Forelimb muscle (tissue), 1 donor: ENCODE measurements at regions not wholly inside any gene's neighbourhood (a gene's known extent, or its start where the extent isn't known, plus 50 kb on each side); places are given as distances from the start of the nearest gene placed in this dataset.
"Not testable (repeated sequence)": the region's sequence is repeated elsewhere in the genome, so short reads cannot be mapped to it uniquely, and the experiment has no call there.

Source experiments
- DNase-seq: peaks from one replicate; pipeline ENCODE4 v3.0.0-alpha.2; 2013; ENCODE audit warnings: low read depth

GRCh38 chr3:29141197-29141917, 139.5 kb upstream of the RBMS3 start:
- peak; percentile 39 for DNase-seq

GRCh38 chr3:29141918-29142275, 139.0 kb upstream of the RBMS3 start:
- no peak for DNase-seq

DNA sequence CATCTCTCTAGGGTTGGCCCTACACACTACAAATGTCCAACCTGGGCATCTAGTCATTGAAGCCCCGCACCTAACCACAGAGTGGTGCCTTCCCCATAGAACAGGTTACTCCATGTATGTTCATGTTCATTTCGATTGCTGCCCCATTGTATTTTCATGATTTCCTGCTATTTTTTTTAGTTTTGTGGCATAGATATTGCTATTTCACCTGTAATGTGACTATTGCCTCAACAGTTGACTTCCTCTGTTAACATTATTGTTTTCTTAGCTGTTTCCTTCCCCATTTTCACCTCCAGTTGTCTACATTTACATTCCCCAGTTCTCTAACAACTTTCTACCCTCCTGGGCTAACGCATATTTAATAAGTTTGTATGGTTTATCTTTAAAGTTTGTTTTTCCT, 137.7 kb upstream of the RBMS3 start:
- DNase-seq, result no peak

- DNase-seq, result no peak
Observed at GRCh38 chr3:29144361-29144760, 136.5 kb upstream of the RBMS3 start.

DNA sequence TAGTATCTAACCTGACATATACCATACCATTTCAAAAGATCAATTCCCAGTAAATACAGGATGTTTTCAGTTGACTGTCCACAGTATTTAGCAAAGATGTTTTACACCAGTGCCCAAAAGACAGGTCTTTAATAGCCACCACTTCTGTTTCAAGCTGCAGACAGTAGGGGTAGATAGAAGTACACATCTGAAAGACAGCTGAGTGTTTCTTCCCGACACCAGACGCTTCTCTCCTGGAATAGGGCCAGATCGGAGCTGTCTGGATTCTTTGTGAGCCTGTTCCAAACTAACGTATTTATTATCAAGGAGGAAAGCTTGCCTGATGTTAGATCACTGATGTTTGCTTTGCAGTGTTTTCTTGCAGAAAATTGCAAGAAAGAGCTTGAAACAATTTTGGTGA, 136.1 kb upstream of the RBMS3 start:
- DNase-seq, result peak; percentile 43

GRCh38 chr3:29145360-29145759, 135.5 kb upstream of the RBMS3 start:
- no peak for DNase-seq

- DNase-seq, result no peak
Observed at GRCh38 chr3:29152379-29152778, 128.5 kb upstream of the RBMS3 start.

- DNase-seq, result no peak
Observed at GRCh38 chr3:29153811-29154210, 127.1 kb upstream of the RBMS3 start.

GRCh38 chr3:29156086-29156715, 124.7 kb upstream of the RBMS3 start:
- DNase-seq, result no peak

DNA sequence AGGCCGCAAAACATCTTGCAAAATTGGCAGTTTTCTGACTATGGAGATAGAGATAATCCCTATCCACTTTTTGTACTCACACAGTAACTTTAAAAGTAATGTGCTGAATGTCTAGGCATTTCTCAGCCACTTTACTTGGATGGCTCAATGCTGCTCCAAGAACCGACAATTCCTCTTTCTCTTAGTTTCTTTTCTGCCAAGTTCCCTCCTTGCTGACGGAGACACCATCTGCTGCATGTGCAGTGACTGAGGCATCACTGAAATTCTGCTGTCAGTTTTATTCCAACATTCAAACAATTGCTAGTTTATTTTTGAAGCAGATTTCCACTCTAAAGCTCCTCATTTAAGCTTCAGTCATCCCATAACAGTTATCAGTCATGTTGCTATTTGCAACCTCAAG, 116.0 kb upstream of the RBMS3 start:
- DNase-seq, result no peak

DNA sequence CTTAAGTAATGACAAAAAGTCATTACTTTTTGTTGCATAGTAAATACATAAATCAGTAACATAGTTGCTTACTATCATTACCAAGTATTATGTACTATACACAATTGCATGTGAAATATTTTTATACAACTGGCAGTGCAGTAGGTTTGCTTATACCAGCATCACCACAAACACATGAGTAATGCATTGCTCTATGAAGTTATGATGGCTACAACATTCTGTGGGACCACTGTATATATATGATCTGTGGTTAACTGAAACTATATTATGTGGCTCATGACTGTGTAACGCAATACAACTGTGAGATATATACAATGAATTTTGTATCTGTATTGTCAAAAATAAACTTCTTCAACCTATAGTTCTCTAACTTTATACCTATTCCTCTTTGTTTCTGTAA, 113.7 kb upstream of the RBMS3 start:
- no peak for DNase-seq

DNA sequence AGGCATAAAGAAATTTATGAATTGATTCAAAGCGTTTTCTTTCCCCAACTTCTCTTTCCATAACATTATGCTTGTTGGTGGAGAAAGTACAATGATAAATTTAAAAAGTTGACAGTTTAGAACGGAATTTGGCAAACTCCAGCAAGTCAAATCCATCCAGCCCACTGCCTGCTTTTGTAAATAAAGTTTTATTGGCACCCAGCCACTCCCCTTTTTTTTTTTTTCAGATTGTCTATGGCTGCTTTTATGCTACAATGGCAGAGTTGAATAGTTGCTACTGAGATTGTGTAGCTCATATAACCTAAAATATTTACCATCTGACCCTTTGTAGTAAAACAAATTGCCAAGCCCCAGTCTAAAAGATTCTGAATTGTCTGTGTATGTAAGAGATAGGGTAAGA, 112.8 kb upstream of the RBMS3 start:
- DNase-seq, result no peak

DNA sequence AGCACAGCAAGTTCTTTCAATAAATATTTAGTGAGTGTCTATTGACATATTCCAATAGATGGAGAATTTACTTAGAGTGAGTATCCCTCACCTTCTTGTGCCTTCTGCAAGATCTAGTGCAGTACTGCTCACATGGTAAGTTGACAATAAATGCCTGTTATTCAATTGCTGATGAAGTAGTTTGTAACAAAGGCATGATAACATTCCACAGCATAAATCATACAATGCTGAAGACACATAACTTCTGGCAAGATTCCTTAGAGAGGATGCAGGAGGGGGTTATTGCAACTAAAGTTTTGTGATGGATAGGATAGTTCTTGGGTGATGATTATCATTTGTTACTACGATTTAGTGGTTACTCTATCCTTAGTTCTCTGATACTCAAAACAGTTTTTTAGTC, 112.2 kb upstream of the RBMS3 start:
- no peak for DNase-seq

GRCh38 chr3:29169451-29169850, 111.4 kb upstream of the RBMS3 start:
- no peak for DNase-seq

DNA sequence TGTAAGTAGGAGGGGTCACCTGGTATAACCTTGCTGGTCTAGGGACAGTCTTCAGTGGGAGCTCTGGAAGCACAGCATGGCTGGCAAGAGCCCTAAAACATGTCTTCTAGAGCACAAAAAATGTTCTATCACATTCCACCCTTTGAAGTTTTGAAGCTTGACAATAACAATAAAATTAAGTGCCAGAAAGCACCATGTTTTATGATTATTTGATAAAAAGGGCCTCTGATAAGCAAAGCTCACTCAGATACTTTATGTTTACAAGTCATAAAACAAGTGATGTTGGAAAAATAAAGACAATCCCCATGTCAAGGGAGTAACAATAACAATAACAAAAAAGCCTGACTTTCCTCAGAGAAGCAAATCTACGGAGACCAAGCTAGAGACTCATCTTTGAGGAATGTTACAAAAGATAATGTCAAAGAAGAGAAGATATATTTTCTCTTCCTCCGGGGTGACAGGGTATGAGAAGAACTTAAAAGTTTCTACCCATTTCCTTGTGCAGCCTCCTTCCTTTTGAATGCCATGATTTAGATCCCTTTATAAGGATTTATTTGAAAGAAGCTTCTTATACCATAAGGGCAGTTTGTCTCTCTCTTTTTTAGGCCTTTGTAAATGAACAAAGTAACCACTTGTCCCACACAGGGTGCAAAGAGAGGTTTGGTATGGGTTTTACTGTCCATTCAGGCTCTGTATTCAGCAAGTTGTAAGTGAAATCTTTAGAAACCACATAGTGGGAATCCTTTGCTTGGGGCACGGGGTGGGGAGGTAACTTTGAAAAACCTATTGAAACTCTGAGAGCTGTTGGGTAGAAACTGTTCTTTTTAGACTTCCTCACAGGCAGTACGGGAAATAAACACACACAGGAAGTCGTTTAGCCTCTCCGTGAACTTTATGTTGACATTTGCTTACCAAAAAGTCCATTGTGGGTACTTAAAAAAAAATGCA, 109.6 kb upstream of the RBMS3 start:
- DNase-seq, result peak; percentile 19

DNA sequence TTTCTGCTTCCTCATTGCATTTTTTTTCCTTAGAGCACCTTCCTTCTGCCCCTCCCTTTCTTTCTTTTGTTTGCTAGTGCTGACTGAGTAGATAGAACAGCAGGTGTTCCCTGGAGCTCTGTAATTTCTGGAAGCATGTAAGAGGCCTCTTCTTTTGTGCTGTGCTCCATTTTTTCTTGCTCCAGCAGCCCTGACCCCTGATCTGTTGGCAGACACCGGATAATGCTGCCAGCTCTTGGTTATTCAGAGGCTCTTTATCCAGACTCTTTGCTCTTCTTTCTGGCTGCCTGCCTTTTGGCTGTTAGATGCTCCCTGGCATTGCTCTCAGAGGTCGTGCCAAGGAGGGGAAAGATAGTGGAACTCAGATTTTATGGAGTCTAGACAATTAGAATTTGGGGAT, 104.4 kb upstream of the RBMS3 start:
- no peak for DNase-seq

- DNase-seq, result no peak
Observed at GRCh38 chr3:29178809-29179793, 101.8 kb upstream of the RBMS3 start.

DNA sequence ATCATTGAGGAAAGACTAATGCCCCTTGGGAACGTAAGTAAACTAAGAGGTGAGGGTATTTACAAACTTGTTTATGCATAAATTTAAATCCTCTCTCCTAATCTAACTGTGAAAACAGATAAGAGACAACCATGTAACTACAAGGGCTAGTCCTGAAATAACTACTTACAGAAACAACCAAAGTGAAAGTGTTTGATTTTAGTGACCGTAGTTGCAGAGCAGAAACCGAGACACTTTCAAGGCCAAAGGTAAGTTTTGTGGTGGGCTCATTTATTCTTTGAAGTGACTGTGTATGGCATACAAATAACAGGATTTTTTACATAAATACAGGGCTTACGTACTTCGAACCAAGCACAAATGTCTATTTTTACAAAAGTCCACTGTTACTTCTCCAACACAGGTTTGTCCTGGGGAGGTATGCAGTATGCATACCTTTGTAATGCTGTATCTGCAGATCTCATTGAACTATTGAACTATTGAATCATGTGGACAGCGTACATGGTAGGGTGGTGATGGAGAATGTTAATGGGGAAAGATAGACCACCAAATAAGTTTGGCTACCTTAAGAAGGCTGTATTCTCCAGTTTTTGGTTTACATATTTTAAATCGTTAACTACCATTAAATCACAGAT, 99.6 kb upstream of the RBMS3 start:
- DNase-seq, result no peak

GRCh38 chr3:29181872-29182271, 99.0 kb upstream of the RBMS3 start:
- no peak for DNase-seq

- not testable (repeated sequence) for DNase-seq
Observed at GRCh38 chr3:29182828-29183227, 98.0 kb upstream of the RBMS3 start.
